UCSD-AML1 (cell line): ENCODE measurements at regions not wholly inside any gene's neighbourhood (a gene's known extent, or its start where the extent isn't known, plus 50 kb on each side); places are given as distances from the start of the nearest gene placed in this dataset.

Source experiments
- DNase-seq: peaks from one replicate; lab custom pipeline; 2025; ENCODE audit not compliant: unreplicated experiment; lab: John Stamatoyannopoulos, UW

GRCh38 chr2:64825831-64826491 is 163.2 kb upstream of the SLC1A4 start:
- DNase-seq, result no peak

GRCh38 chr2:64826703-64827102 is 162.5 kb upstream of the SLC1A4 start:
- no peak for DNase-seq

GRCh38 chr2:64828261-64828660 is 160.9 kb upstream of the SLC1A4 start:
- DNase-seq, result no peak

GRCh38 chr2:64829525-64829924 is 159.7 kb upstream of the SLC1A4 start:
- no peak for DNase-seq

- DNase-seq, result peak; percentile 79
Measured at GRCh38 chr2:64831134-64831976, 157.8 kb upstream of the SLC1A4 start.

GRCh38 chr2:64831977-64832328 is 157.2 kb upstream of the SLC1A4 start:
- DNase-seq, result no peak

- no peak for DNase-seq
Measured at GRCh38 chr2:64832936-64833335, 156.3 kb upstream of the SLC1A4 start.

- DNase-seq, result no peak
Measured at GRCh38 chr2:64836566-64836965, 152.6 kb upstream of the SLC1A4 start.

GRCh38 chr2:64837116-64837731 is 152.0 kb upstream of the SLC1A4 start:
- no peak for DNase-seq

GRCh38 chr2:64837925-64838641 is 151.1 kb upstream of the SLC1A4 start:
- peak; percentile 49 for DNase-seq

GRCh38 chr2:64838817-64839216 is 150.4 kb upstream of the SLC1A4 start:
- no peak for DNase-seq

- no peak for DNase-seq
Measured at GRCh38 chr2:64839844-64840243, 149.4 kb upstream of the SLC1A4 start.

GRCh38 chr2:64840426-64840881 is 148.7 kb upstream of the SLC1A4 start:
- DNase-seq, result no peak

- no peak for DNase-seq
Measured at GRCh38 chr2:64841461-64841860, 147.7 kb upstream of the SLC1A4 start.

GRCh38 chr2:64842030-64842429 is 147.2 kb upstream of the SLC1A4 start:
- DNase-seq, result no peak

- no peak for DNase-seq
Measured at GRCh38 chr2:64844087-64844486, 145.1 kb upstream of the SLC1A4 start.

- no peak for DNase-seq
Measured at GRCh38 chr2:64845273-64845905, 143.8 kb upstream of the SLC1A4 start.

- DNase-seq, result no peak
Measured at GRCh38 chr2:64846177-64846576, 143.0 kb upstream of the SLC1A4 start.

- no peak for DNase-seq
Measured at GRCh38 chr2:64847930-64848329, 141.3 kb upstream of the SLC1A4 start.

GRCh38 chr2:64848363-64848762 is 140.8 kb upstream of the SLC1A4 start:
- DNase-seq, result no peak

- no peak for DNase-seq
Measured at GRCh38 chr2:64848945-64849344, 140.3 kb upstream of the SLC1A4 start.
